PC-9 (cell line): ENCODE measurements at regions not wholly inside any gene's neighbourhood (a gene's known extent, or its start where the extent isn't known, plus 50 kb on each side); places are given as distances from the start of the nearest gene placed in this dataset.

ENCODE experiments used
- BruUV-seq: library from RNA; stranded (reverse); fragments of 400-500 nt; replicated peaks from 2 replicates; lab custom pipeline; 2021; lab: Mats Ljungman, UMichigan
- CTCF ChIA-PET: fragments of 300-600 bp; sonication (Branson Sonifier 250); formaldehyde crosslinking; loops from one replicate; lab custom pipeline; 2022; ENCODE audit warnings: antibody characterized with exemption; lab: Charles Lee
- POLR2A ChIA-PET: fragments of 300-600 bp; sonication (Branson Sonifier 250); formaldehyde crosslinking; loops from one replicate; lab custom pipeline; 2022; ENCODE audit warnings: antibody characterized with exemption; ENCODE audit not compliant: unreplicated experiment; lab: Charles Lee
- DNase-seq, 2 experiments: peaks; one replicate each; pipeline versions ENCODE4 v3.0.0 to v3.0.0-alpha.2; 2015 to 2022; ENCODE audit warnings: mixed read lengths in 1 of 2
- H2AFZ ChIP-seq: fragments of 200-600 bp; sonication (generic); 2 replicates; pipeline ENCODE4 v1.8.1; 2017; ENCODE audit warnings: antibody characterized with exemption
- H3F3A ChIP-seq: fragments of 200-600 bp; sonication (generic); 2 replicates; pipeline ENCODE4 v1.8.1; 2017; ENCODE audit warnings: antibody characterized with exemption, mild to moderate bottlenecking, low read depth; ENCODE audit not compliant: insufficient read depth
- H3K27ac ChIP-seq: fragments of 200-600 bp; sonication (generic); 2 replicates; pipeline ENCODE4 v1.6.1; 2016; ENCODE audit warnings: mixed run types
- H3K27me3 ChIP-seq: fragments of 200-600 bp; sonication (generic); 2 replicates; pipeline ENCODE4 v1.6.1; 2016; ENCODE audit warnings: low read depth, mixed run types; ENCODE audit not compliant: insufficient read depth
- H3K36me3 ChIP-seq: fragments of 200-600 bp; sonication (generic); 2 replicates; pipeline ENCODE4 v1.6.1; 2016; ENCODE audit warnings: low read depth, mixed run types
- H3K4me1 ChIP-seq: fragments of 200-600 bp; sonication (generic); replicated peaks from 2 replicates; pipeline ENCODE4 v1.6.1; 2016; ENCODE audit warnings: mixed run types; ENCODE audit not compliant: insufficient read depth
- H3K4me2 ChIP-seq: fragments of 200-600 bp; sonication (generic); 2 replicates; pipeline ENCODE4 v1.6.1; 2017; ENCODE audit warnings: mixed run types
- H3K4me3 ChIP-seq: fragments of 200-600 bp; sonication (generic); 2 replicates; pipeline ENCODE4 v1.6.1; 2016; ENCODE audit warnings: mixed run types
- H3K79me2 ChIP-seq: fragments of 200-600 bp; sonication (generic); 2 replicates; pipeline ENCODE4 v1.6.1; 2017; ENCODE audit warnings: low read depth, mixed run types
- H3K9me2 ChIP-seq: fragments of 200-600 bp; sonication (generic); 2 replicates; pipeline ENCODE4 v1.8.1; 2017; ENCODE audit warnings: mild to moderate bottlenecking; ENCODE audit not compliant: insufficient read depth
- H3K9me3 ChIP-seq: fragments of 200-600 bp; sonication (generic); 2 replicates; pipeline ENCODE4 v1.8.1; 2016; ENCODE audit warnings: low read depth; ENCODE audit not compliant: insufficient read depth
- H4K20me1 ChIP-seq: fragments of 200-600 bp; sonication (generic); 2 replicates; pipeline ENCODE4 v1.8.1; 2017; ENCODE audit not compliant: insufficient read depth
- CTCF ChIP-seq: fragments of 200-600 bp; sonication (generic); conservative IDR thresholded peaks from 2 replicates; pipeline ENCODE4 v1.6.1; 2017; ENCODE audit warnings: mixed run types, antibody characterized with exemption, mild to moderate bottlenecking, moderate library complexity
- EZH2 ChIP-seq: fragments of 200-600 bp; sonication (generic); IDR thresholded peaks from 2 replicates; pipeline ENCODE4 v1.8.0; 2017; ENCODE audit warnings: antibody characterized with exemption, low read depth
- intact Hi-C: fragments of 100-400 bp; cut with micrococcal nuclease; formaldehyde crosslinking; loops from one replicate; pipeline ENCODE4 v1.10.0; 2022; ENCODE audit not compliant: unreplicated experiment

DNA sequence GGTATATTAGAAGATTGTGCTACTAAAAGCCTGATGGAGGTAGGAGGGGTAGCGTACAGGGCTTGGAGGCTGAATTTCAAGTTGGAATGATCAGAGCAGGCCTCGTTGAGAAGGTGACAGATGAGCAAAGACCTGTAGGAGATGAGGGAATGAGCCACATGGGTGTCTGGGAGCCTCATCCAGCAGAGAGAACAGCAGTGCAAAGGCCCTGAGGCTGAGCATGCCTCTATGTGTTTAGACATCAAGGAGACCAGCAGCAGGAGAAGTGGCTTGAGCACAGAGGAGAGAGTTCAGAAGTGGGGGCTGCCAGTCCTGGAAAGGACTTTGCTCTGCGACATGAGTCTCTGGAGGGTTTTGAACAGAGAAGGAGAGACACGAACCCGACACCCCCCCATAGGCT, 111.7 kb downstream of the TMEM130 start:
- Histone ChIP-seq H3K4me1 (no peaks in the 10 kb centered on the region), H3F3A (peaks cover 4% of the 10 kb centered on the region; the same call in 1 of the 2 replicates), H3K4me2 (no peak overlapping the region), H3K27me3 (peaks cover 48% of the 10 kb centered on the region; the same call in 1 of the 2 replicates), H3K9me3 (no peaks in the 10 kb centered on the region), H2AFZ (no peak overlapping the region), H3K27ac (no peak overlapping the region), H3K4me3 (no peak overlapping the region), H4K20me1 (no peaks in the 10 kb centered on the region), H3K36me3 (no peaks in the 10 kb centered on the region), H3K9me2 (no peaks in the 10 kb centered on the region), H3K79me2 (no peaks in the 10 kb centered on the region)
- no peak for DNase-seq
- ChIA-PET POLR2A (no interaction called here), CTCF (no interaction called here)
- TF ChIP-seq EZH2: no peak
- TF ChIP-seq CTCF: no peak
- BruUV-seq: no TSS peak
- intact Hi-C loops: no loop called here

DNA sequence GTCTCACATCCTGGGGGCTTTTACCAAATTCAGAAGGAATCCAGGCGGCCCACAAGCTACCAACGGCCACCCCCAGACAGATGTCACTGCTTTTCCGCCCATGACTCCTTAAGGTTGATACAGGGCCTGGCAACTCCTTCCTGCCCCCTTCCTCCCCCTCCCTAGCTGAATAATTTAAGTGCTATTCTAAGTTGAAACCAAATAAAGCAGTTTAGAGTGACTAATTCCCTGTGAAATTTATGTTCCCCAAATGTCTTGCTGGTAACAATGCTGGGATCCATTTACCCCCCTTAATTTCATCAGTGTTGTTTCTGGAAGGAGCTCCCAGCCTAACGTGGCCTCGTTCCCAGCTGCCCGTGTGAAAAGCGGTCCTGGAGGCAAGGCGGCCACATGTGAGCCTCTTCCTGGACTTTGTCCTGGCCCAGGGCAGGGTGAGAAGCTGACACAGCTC, 109.6 kb downstream of the TMEM130 start:
- Histone ChIP-seq H4K20me1 (no peaks in the 10 kb centered on the region), H3F3A (peaks cover 4% of the 10 kb centered on the region; the same call in 1 of the 2 replicates), H2AFZ (no peak overlapping the region), H3K9me3 (no peaks in the 10 kb centered on the region), H3K9me2 (no peaks in the 10 kb centered on the region), H3K4me2 (no peak overlapping the region), H3K27me3 (peaks cover 48% of the 10 kb centered on the region; the same call in 1 of the 2 replicates), H3K79me2 (no peaks in the 10 kb centered on the region), H3K27ac (no peak overlapping the region), H3K36me3 (no peaks in the 10 kb centered on the region), H3K4me1 (no peaks in the 10 kb centered on the region), H3K4me3 (no peak overlapping the region)
- TF ChIP-seq CTCF (no peak), EZH2 (no peak)
- ChIA-PET CTCF (no interaction called here), POLR2A (no interaction called here)
- intact Hi-C loops: no loop called here
- no peak for DNase-seq
- no TSS peak for BruUV-seq

DNA sequence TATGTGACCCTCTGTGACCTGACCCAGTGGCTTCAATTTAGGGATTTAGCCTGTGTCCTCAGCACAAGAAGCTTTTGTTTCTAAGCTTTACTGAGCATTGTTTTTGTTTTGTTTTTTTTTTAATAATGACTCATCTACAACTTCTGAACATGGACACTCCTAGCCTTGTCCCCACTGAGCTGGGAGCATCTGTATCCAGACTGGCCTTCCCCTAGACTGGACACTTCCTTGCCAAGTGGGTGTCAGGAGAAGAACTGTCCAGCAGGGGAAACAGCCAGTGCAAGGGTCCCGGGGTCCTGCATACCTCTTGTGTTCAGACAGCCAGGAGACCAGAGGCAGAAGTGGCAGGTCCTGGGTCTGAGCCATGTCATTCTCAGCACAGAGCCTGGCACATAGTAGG, 108.6 kb downstream of the TMEM130 start:
- Histone ChIP-seq H3K27me3 (peaks cover 41% of the 10 kb centered on the region), H4K20me1 (no peaks in the 10 kb centered on the region), H3K27ac (no peak overlapping the region), H3K9me3 (no peaks in the 10 kb centered on the region), H3K9me2 (no peaks in the 10 kb centered on the region), H2AFZ (no peak overlapping the region), H3F3A (peaks cover 4% of the 10 kb centered on the region; the same call in 1 of the 2 replicates), H3K4me3 (no peak overlapping the region), H3K79me2 (no peaks in the 10 kb centered on the region), H3K36me3 (no peaks in the 10 kb centered on the region), H3K4me1 (no peaks in the 10 kb centered on the region), H3K4me2 (no peak overlapping the region)
- no TSS peak for BruUV-seq
- POLR2A ChIA-PET: no interaction called here
- no peak for TF ChIP-seq EZH2
- TF ChIP-seq CTCF: no peak
- CTCF ChIA-PET: no interaction called here
- intact Hi-C loops: no loop called here
- peak in 1 of 2 experiments; percentile 26 for DNase-seq
